ENCODE measurements at regions not wholly inside any gene's neighbourhood (a gene's known extent, or its start where the extent isn't known, plus 50 kb on each side); places are given as distances from the start of the nearest gene placed in this dataset.

DNA sequence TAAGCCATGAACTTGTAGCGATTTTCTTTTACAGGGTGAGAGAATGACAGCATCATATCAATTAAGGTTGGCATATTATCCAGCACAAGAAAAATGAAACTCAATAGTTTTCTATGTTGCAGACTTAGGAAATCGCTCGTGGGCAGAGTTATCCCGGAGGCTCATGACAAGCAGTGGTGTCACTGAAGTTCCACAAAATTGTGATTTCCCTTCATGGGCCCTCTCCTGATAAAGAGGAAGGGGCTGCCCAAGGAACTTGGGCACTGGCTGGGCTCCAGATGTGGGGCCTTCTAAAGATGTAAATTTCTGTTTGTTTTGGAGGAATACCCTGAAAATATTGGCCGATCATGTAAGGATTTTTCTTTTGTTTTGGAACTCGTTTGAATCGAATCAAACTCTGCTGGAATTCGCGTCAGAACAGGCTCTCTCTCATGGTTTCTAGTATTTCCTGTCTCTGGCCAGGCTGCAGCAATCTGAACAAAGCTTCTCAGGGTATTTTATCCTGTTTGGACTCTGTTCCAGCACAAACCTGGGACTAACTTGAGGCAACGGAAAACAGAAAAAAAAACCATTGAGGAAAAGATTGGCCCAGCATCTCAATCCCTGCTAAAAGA is 340.6 kb upstream of the NRP1 start:
- TF ChIP-seq, protein P1, sequence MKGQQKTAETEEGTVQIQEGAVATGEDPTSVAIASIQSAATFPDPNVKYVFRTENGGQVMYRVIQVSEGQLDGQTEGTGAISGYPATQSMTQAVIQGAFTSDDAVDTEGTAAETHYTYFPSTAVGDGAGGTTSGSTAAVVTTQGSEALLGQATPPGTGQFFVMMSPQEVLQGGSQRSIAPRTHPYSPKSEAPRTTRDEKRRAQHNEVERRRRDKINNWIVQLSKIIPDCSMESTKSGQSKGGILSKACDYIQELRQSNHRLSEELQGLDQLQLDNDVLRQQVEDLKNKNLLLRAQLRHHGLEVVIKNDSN (IDR thresholded peaks at IDR 0.05) = no peak
- no peak for TF ChIP-seq EGR1 (IDR thresholded peaks at IDR 0.05)
- TF ChIP-seq, protein P2, sequence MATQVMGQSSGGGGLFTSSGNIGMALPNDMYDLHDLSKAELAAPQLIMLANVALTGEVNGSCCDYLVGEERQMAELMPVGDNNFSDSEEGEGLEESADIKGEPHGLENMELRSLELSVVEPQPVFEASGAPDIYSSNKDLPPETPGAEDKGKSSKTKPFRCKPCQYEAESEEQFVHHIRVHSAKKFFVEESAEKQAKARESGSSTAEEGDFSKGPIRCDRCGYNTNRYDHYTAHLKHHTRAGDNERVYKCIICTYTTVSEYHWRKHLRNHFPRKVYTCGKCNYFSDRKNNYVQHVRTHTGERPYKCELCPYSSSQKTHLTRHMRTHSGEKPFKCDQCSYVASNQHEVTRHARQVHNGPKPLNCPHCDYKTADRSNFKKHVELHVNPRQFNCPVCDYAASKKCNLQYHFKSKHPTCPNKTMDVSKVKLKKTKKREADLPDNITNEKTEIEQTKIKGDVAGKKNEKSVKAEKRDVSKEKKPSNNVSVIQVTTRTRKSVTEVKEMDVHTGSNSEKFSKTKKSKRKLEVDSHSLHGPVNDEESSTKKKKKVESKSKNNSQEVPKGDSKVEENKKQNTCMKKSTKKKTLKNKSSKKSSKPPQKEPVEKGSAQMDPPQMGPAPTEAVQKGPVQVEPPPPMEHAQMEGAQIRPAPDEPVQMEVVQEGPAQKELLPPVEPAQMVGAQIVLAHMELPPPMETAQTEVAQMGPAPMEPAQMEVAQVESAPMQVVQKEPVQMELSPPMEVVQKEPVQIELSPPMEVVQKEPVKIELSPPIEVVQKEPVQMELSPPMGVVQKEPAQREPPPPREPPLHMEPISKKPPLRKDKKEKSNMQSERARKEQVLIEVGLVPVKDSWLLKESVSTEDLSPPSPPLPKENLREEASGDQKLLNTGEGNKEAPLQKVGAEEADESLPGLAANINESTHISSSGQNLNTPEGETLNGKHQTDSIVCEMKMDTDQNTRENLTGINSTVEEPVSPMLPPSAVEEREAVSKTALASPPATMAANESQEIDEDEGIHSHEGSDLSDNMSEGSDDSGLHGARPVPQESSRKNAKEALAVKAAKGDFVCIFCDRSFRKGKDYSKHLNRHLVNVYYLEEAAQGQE (IDR thresholded peaks at IDR 0.05; ENCODE audit: low read depth) = no peak
- TF ChIP-seq CREB1 (IDR thresholded peaks at IDR 0.05; ENCODE audit: low read depth) = no peak
- TF ChIP-seq, protein P3, sequence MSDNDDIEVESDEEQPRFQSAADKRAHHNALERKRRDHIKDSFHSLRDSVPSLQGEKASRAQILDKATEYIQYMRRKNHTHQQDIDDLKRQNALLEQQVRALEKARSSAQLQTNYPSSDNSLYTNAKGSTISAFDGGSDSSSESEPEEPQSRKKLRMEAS (IDR thresholded peaks at IDR 0.05) = no peak
- no peak for TF ChIP-seq TAF1 (IDR thresholded peaks at IDR 0.05; ENCODE audit: low read depth)
- TF ChIP-seq ZBTB7A (IDR thresholded peaks at IDR 0.05; ENCODE audit: low read depth) = no peak
- TF ChIP-seq TCF12 (IDR thresholded peaks at IDR 0.05; ENCODE audit: low read depth) = no peak
